Peyer's patch (tissue), 4 donors: ENCODE measurements at regions not wholly inside any gene's neighbourhood (a gene's known extent, or its start where the extent isn't known, plus 50 kb on each side); places are given as distances from the start of the nearest gene placed in this dataset.

ENCODE experiments used
- DNase-seq, 3 donors: peaks; one replicate each; pipeline ENCODE4 v3.0.0-alpha.2; 2017 to 2019
- H3K27ac ChIP-seq, 4 donors: fragments of 200-600 bp; sonication (generic); one replicate each; pipeline ENCODE4 v1.5.1; 2016 to 2019
- H3K27me3 ChIP-seq, 2 donors: fragments of 200-600 bp; sonication (generic); one replicate each; pipeline ENCODE4 v1.5.1; 2019
- H3K36me3 ChIP-seq, 3 donors: fragments of 200-600 bp; sonication (generic); one replicate each; pipeline ENCODE4 v1.5.1; 2016 to 2019
- H3K4me1 ChIP-seq, 4 donors: fragments of 200-600 bp; sonication (generic); one replicate each; pipeline ENCODE4 v1.5.1; 2016 to 2019
- H3K4me3 ChIP-seq, 4 donors: fragments of 200-600 bp; sonication (generic); 1 replicate in 3 of 4; 2 replicates in 1 of 4; pipeline ENCODE4 v1.5.1; 2016 to 2019; ENCODE audit warnings: mild to moderate bottlenecking in 1 of 4
- H3K9me3 ChIP-seq, 4 donors: fragments of 200-600 bp; sonication (generic); one replicate each; pipeline ENCODE4 v1.5.1; 2016 to 2019; ENCODE audit warnings: mild to moderate bottlenecking in 1 of 4
- POLR2A ChIP-seq, 2 donors: fragments of 450-650 bp; IDR thresholded peaks; one replicate each; pipeline ENCODE4 v1.5.1; 2017; ENCODE audit warnings: antibody characterized with exemption in 2 of 2, mild to moderate bottlenecking in 2 of 2, moderate library complexity in 2 of 2
- TF ChIP-seq, protein P1 (sequence below), 6 experiments: fragments of 450-650 bp in 4 of 6; fragments of 200-600 bp in 2 of 6; sonication (generic) in 1 of 6; IDR thresholded peaks; one replicate each; pipeline ENCODE4 v1.5.1; 2017 to 2019; ENCODE audit warnings: antibody characterized with exemption in 6 of 6, mild to moderate bottlenecking in 3 of 6, moderate library complexity in 1 of 6

DNA sequence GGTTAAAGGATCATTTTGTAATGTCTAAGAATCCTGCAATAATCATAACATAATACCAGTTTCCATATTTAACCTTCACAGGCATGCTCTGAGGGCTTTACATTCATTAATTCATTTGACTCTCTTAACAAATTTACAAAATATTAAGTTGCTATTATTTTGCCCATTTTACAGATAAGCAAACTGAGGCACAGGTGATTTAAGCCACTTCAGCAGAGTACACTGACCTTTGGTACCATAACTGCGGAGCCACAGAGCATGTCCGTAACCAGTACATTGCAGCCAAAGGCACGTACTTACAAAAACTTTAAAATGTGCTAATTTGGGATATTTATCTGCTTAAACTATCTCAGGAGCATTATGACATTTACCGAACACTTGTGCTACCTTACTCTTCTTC, 169.4 kb upstream of the MYO16 start:
- Histone ChIP-seq H3K9me3 (no peaks in the 10 kb centered on the region), H3K4me3 (no peak overlapping the region), H3K27ac (no peak overlapping the region), H3K27me3 (no peaks in the 10 kb centered on the region), H3K36me3 (no peaks in the 10 kb centered on the region), H3K4me1 (no peaks in the 10 kb centered on the region)
- DNase-seq = no peak
- TF ChIP-seq, protein P1, sequence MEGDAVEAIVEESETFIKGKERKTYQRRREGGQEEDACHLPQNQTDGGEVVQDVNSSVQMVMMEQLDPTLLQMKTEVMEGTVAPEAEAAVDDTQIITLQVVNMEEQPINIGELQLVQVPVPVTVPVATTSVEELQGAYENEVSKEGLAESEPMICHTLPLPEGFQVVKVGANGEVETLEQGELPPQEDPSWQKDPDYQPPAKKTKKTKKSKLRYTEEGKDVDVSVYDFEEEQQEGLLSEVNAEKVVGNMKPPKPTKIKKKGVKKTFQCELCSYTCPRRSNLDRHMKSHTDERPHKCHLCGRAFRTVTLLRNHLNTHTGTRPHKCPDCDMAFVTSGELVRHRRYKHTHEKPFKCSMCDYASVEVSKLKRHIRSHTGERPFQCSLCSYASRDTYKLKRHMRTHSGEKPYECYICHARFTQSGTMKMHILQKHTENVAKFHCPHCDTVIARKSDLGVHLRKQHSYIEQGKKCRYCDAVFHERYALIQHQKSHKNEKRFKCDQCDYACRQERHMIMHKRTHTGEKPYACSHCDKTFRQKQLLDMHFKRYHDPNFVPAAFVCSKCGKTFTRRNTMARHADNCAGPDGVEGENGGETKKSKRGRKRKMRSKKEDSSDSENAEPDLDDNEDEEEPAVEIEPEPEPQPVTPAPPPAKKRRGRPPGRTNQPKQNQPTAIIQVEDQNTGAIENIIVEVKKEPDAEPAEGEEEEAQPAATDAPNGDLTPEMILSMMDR (IDR thresholded peaks at IDR 0.05) = no peak
- TF ChIP-seq POLR2A (IDR thresholded peaks at IDR 0.05) = no peak

DNA sequence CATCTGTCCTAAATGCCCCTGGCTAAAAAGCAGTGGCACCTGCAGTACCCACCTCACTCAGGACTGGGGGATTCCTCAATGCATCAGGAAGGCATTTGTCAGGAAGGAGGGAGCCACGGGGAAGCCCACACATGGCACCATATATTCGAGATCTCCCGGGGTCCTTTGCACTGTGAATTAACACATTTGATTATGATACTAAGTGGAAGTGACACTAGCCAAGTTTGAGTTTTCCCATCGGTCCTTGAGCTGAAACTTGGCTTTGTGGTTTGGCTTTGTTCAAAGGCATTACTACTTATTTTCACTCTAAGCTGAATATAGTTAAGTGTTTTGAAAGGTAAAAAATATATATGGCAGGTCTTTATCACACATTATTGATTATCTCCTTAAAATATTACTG, 168.7 kb upstream of the MYO16 start:
- H3K27ac ChIP-seq = no peak overlapping the region
- no peak for TF ChIP-seq POLR2A (IDR thresholded peaks at IDR 0.05)
- TF ChIP-seq, protein P1 (IDR thresholded peaks at IDR 0.05) = no peak
- no peaks in the 10 kb centered on the region for H3K27me3 ChIP-seq
- no peak overlapping the region for H3K4me3 ChIP-seq
- no peaks in the 10 kb centered on the region for H3K4me1 ChIP-seq
- no peaks in the 10 kb centered on the region for H3K36me3 ChIP-seq
- H3K9me3 ChIP-seq = no peaks in the 10 kb centered on the region
- DNase-seq = no peak

DNA sequence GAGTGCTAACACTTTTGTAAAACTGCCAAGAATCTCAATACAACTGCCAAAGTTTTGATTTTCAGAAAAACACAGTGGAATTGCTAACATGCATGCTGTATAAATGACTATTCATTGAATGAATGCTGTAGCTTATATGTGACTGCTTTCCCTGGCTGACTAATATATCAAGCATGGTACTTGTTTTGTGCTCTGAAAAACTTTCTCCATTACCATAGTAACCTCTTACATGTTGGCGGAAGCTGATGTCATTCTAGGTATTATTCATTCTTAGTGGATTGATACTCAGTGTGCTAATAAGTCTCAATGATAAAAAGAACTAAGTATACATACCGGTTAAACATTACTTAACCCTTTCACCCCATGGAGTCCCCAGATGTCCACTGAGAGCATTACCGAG, 166.1 kb upstream of the MYO16 start:
- Histone ChIP-seq H3K4me3 (no peak overlapping the region), H3K4me1 (no peaks in the 10 kb centered on the region), H3K27me3 (no peaks in the 10 kb centered on the region), H3K36me3 (no peaks in the 10 kb centered on the region), H3K27ac (no peak overlapping the region), H3K9me3 (no peaks in the 10 kb centered on the region)
- no peak for TF ChIP-seq POLR2A (IDR thresholded peaks at IDR 0.05)
- TF ChIP-seq, protein P1 (IDR thresholded peaks at IDR 0.05) = no peak
- no peak for DNase-seq

DNA sequence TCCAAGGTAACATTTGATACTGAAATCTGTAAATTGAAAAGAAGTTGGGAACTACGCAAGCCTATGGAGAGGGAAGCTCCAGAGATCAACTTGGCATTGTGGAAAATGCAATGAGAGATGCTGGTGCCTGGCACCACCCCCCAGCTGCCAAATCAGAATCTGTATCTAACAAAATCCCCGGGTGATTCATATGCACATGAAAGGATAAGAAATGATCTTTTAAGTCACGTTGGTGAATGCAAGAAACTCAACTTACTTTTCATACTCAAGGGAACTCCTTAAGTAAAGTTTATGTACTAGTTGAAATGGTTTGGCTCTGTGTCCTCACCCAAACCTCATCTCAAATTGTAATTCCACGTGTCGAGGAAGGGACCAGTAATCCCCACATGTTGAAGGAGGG, 158.5 kb upstream of the MYO16 start:
- Histone ChIP-seq H3K27ac (no peak overlapping the region), H3K36me3 (no peaks in the 10 kb centered on the region), H3K4me3 (no peak overlapping the region), H3K4me1 (no peaks in the 10 kb centered on the region), H3K9me3 (no peaks in the 10 kb centered on the region), H3K27me3 (no peaks in the 10 kb centered on the region)
- no peak for DNase-seq
- TF ChIP-seq, protein P1 (IDR thresholded peaks at IDR 0.05) = no peak
- no peak for TF ChIP-seq POLR2A (IDR thresholded peaks at IDR 0.05)

DNA sequence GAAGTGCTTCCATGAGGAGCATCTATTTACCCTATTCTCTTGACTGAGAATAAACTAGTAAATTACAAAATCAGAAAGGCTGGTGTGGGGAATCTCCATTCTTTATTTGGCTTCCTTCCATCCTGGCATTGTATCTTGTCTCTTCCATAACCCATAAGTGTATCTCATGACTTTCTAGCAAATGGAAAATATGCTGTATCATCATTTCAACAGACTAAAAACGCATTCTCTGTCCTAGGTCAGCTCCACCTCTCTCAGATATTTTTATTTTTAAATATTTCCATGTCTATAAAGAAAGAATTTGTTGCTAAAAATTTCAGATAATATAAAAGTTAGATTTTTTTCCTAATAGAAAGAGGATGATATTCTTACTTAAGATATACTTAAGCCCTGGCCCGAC, 154.2 kb upstream of the MYO16 start:
- Histone ChIP-seq H3K4me3 (no peak overlapping the region), H3K36me3 (no peaks in the 10 kb centered on the region), H3K4me1 (no peaks in the 10 kb centered on the region), H3K27me3 (no peaks in the 10 kb centered on the region), H3K9me3 (no peaks in the 10 kb centered on the region), H3K27ac (no peak overlapping the region)
- no peak for DNase-seq
- TF ChIP-seq, protein P1 (IDR thresholded peaks at IDR 0.05) = no peak
- no peak for TF ChIP-seq POLR2A (IDR thresholded peaks at IDR 0.05)

DNA sequence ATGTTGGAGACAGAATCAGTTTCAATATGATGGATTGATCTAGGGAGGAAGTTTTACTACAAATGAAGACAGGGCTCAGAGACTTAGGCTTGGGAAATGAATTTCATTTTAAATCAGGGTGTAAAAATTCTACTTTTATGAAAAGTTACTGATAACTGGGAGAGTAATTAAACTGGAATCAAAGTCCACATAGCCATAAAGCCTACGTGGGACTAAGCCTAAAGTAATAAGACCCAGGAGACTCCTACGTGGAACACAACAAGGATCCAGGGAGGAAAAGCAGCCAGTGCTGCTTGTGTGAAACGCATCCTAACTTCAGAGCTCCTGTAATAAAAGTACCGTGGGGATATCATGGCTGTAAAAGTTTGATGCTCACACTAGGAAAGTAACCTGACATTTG, 152.0 kb upstream of the MYO16 start:
- DNase-seq = no peak

More for the DNA sequence above, 152.0 kb upstream of the MYO16 start:
- Histone ChIP-seq H3K27ac (no peak overlapping the region), H3K36me3 (no peaks in the 10 kb centered on the region), H3K27me3 (no peaks in the 10 kb centered on the region), H3K4me1 (no peaks in the 10 kb centered on the region), H3K9me3 (no peaks in the 10 kb centered on the region), H3K4me3 (no peak overlapping the region)
- TF ChIP-seq, protein P1 (IDR thresholded peaks at IDR 0.05) = no peak
- TF ChIP-seq POLR2A (IDR thresholded peaks at IDR 0.05) = no peak
